HCT116 (cell line): ENCODE measurements at regions not wholly inside any gene's neighbourhood (a gene's known extent, or its start where the extent isn't known, plus 50 kb on each side); places are given as distances from the start of the nearest gene placed in this dataset.

Experiments used
- ATAC-seq: fragments of 200-7000 bp; cut with Tn5 transposase; 2 replicates; pipeline ENCODE4 v1.9.1; 2020; ENCODE audit warnings: mild to moderate bottlenecking, moderate library complexity
- BruUV-seq: library from RNA; stranded (reverse); fragments of 400-500 nt; replicated peaks from 2 replicates; lab custom pipeline; 2021; lab: Mats Ljungman, UMichigan
- CTCF ChIA-PET: fragments of 300-600 bp; sonication (Branson Sonifier 250); formaldehyde crosslinking; loops from one replicate; lab custom pipeline; 2021; ENCODE audit warnings: antibody characterized with exemption; lab: Charles Lee
- POLR2A ChIA-PET: fragments of 300-600, 350-600 bp; sonication (Branson Sonifier 250); formaldehyde crosslinking; loops from one replicate; lab custom pipeline; 2021; ENCODE audit warnings: antibody characterized with exemption; lab: Charles Lee
- RAD21 ChIA-PET, 2 experiments: fragments of 300-600 bp; sonication (Branson Sonifier 250); formaldehyde crosslinking; loops; one replicate each; lab custom pipeline; 2023; ENCODE audit warnings: low total read pairs in 2 of 2; ENCODE audit not compliant: uncharacterized antibody in 2 of 2, unreplicated experiment in 2 of 2, low non-redundant PET in 1 of 2; lab: Charles Lee
- DNase-seq: peaks from one replicate; pipeline ENCODE4 v3.0.0-alpha.2; 2010; ENCODE audit warnings: low read depth, low spot score
- H2AFZ ChIP-seq: fragments of 200-600 bp; shearing (Covaris generic), sonication (generic); 2 replicates; pipeline ENCODE4 v1.6.1; 2017; ENCODE audit warnings: low read depth, mixed run types, mixed read lengths, antibody characterized with exemption, low read length; ENCODE audit not compliant: poor library complexity, severe bottlenecking
- H3K27ac ChIP-seq: 2 replicates; pipeline ENCODE4 v1.5.1; 2012; ENCODE audit warnings: low read depth, low read length
- H3K27me3 ChIP-seq: fragments of 200-600 bp; sonication (generic); 2 replicates; pipeline ENCODE4 v1.6.1; 2016; ENCODE audit warnings: mixed run types, low read length, mixed read lengths; ENCODE audit not compliant: insufficient read depth
- H3K36me3 ChIP-seq, 2 experiments: fragments of 200-500 bp in 1 of 2; fragments of 200-600 bp in 1 of 2; sonication (Bioruptor generic) in 1 of 2; sonication (generic) in 1 of 2; 2 replicates each; pipeline versions ENCODE4 v1.5.1 to v1.6.1; 2014 to 2016; ENCODE audit warnings: low read length in 2 of 2, inconsistent platforms in 1 of 2, mixed read lengths in 1 of 2, mixed run types in 1 of 2; ENCODE audit not compliant: insufficient read depth in 2 of 2, control insufficient read depth in 1 of 2
- H3K4me1 ChIP-seq, 2 experiments: fragments of 200-600 bp in 1 of 2; sonication (generic) in 1 of 2; 2 replicates each; pipeline versions ENCODE4 v1.5.1 to v1.6.1; 2012 to 2017; ENCODE audit warnings: low read length in 2 of 2, inconsistent platforms in 1 of 2, mild to moderate bottlenecking in 1 of 2, mixed read lengths in 1 of 2, mixed run types in 1 of 2, moderate library complexity in 1 of 2; ENCODE audit not compliant: insufficient read depth in 2 of 2, control insufficient read depth in 1 of 2
- H3K4me2 ChIP-seq: fragments of 200-600 bp; sonication (generic); 2 replicates; pipeline ENCODE4 v1.6.1; 2017; ENCODE audit warnings: mixed run types, low read length, mixed read lengths
- H3K4me3 ChIP-seq, 2 experiments: fragments of 200-600 bp in 1 of 2; sonication (generic) in 1 of 2; replicated peaks in 1 of 2; 2 replicates each; pipeline ENCODE4 v1.5.1; 2011 to 2016; ENCODE audit warnings: low read length in 2 of 2, control low read depth in 1 of 2, low read depth in 1 of 2, mild to moderate bottlenecking in 1 of 2, mixed read lengths in 1 of 2, mixed run types in 1 of 2
- H3K79me2 ChIP-seq: fragments of 200-600 bp; sonication (generic); 2 replicates; pipeline ENCODE4 v1.6.1; 2017; ENCODE audit warnings: mild to moderate bottlenecking, mixed run types, low read length, moderate library complexity, mixed read lengths; ENCODE audit not compliant: insufficient read depth
- H3K9ac ChIP-seq: fragments of 200-600 bp; sonication (generic); 2 replicates; pipeline ENCODE4 v1.6.1; 2016; ENCODE audit warnings: low read length, mixed read lengths
- H3K9me2 ChIP-seq: fragments of 200-600 bp; sonication (generic), shearing (Covaris generic); 2 replicates; pipeline ENCODE4 v1.6.1; 2017; ENCODE audit warnings: mixed run types, mild to moderate bottlenecking, moderate library complexity; ENCODE audit not compliant: insufficient read depth
- H3K9me3 ChIP-seq, 2 experiments: fragments of 200-500 bp in 1 of 2; fragments of 200-600 bp in 1 of 2; sonication (Bioruptor generic) in 1 of 2; sonication (generic) in 1 of 2; 2 replicates each; pipeline ENCODE4 v1.6.1; 2014 to 2017; ENCODE audit warnings: low read length in 2 of 2, mixed read lengths in 2 of 2, inconsistent platforms in 1 of 2, low read depth in 1 of 2, mild to moderate bottlenecking in 1 of 2, mixed run types in 1 of 2, moderate library complexity in 1 of 2; ENCODE audit not compliant: control insufficient read depth in 1 of 2, insufficient read depth in 1 of 2
- H4K20me1 ChIP-seq: fragments of 200-600 bp; sonication (generic), shearing (Covaris generic); 2 replicates; pipeline ENCODE4 v1.6.1; 2017; ENCODE audit warnings: mixed run types, mild to moderate bottlenecking, moderate library complexity; ENCODE audit not compliant: insufficient read depth
- ATF3 ChIP-seq: IDR thresholded peaks from 2 replicates; pipeline ENCODE4 v1.6.1; 2012
- CBX3 ChIP-seq: IDR thresholded peaks from 2 replicates; pipeline ENCODE4 v1.6.1; 2012; ENCODE audit warnings: low read depth
- CEBPB ChIP-seq: IDR thresholded peaks from 2 replicates; pipeline ENCODE4 v1.6.1; 2012; ENCODE audit warnings: low read depth
- CTCF ChIP-seq, 3 experiments: fragments of 200-600 bp in 1 of 3; sonication (generic) in 1 of 3; IDR thresholded peaks in 2 of 3; conservative IDR thresholded peaks in 1 of 3; 2 replicates each; pipeline ENCODE4 v1.5.1; 2012 to 2017; ENCODE audit warnings: low read depth in 2 of 3, low read length in 2 of 3, antibody characterized with exemption in 1 of 3, borderline replicate concordance in 1 of 3, control low read depth in 1 of 3, mild to moderate bottlenecking in 1 of 3, mixed read lengths in 1 of 3, mixed run types in 1 of 3, moderate library complexity in 1 of 3; ENCODE audit not compliant: insufficient read depth in 1 of 3
- ELF1 ChIP-seq: IDR thresholded peaks from 2 replicates; pipeline ENCODE4 v1.6.1; 2012; ENCODE audit warnings: low read depth, borderline replicate concordance
- EZH2phosphoT487 ChIP-seq: fragments of 200-600 bp; IDR thresholded peaks from 2 replicates; pipeline ENCODE4 v1.6.1; 2018; ENCODE audit warnings: antibody characterized with exemption, borderline replicate concordance
- JUND ChIP-seq: IDR thresholded peaks from 2 replicates; pipeline ENCODE4 v1.6.1; 2012
- POLR2A ChIP-seq: IDR thresholded peaks from 2 replicates; pipeline ENCODE4 v1.7.0; 2011; ENCODE audit warnings: borderline replicate concordance; ENCODE audit not compliant: insufficient read depth, insufficient read length; ENCODE audit errors: extremely low read depth
- POLR2AphosphoS5 ChIP-seq: IDR thresholded peaks from 2 replicates; pipeline ENCODE4 v1.6.1; 2011; ENCODE audit warnings: mild to moderate bottlenecking, low read depth, low read length, moderate library complexity
- RAD21 ChIP-seq: IDR thresholded peaks from 2 replicates; pipeline ENCODE4 v1.6.1; 2012; ENCODE audit warnings: low read depth, mild to moderate bottlenecking
- REST ChIP-seq: IDR thresholded peaks from 2 replicates; pipeline ENCODE4 v1.6.1; 2012; ENCODE audit warnings: low read depth
- SIN3A ChIP-seq: IDR thresholded peaks from 2 replicates; pipeline ENCODE4 v1.6.1; 2012; ENCODE audit warnings: low read depth
- SP1 ChIP-seq: IDR thresholded peaks from 2 replicates; pipeline ENCODE4 v1.6.1; 2012; ENCODE audit warnings: low read depth
- TCF7L2 ChIP-seq: IDR thresholded peaks from 2 replicates; pipeline ENCODE4 v1.7.0; 2011; ENCODE audit warnings: borderline replicate concordance, inconsistent platforms; ENCODE audit not compliant: insufficient read depth, insufficient read length; ENCODE audit errors: extremely low read depth
- YY1 ChIP-seq: IDR thresholded peaks from 2 replicates; pipeline ENCODE4 v1.6.1; 2011; ENCODE audit warnings: low read length, low read depth, moderate library complexity, mild to moderate bottlenecking; ENCODE audit not compliant: insufficient replicate concordance; ENCODE audit errors: extremely low read depth
- ZFX ChIP-seq: fragments of 450-650 bp; IDR thresholded peaks from 2 replicates; pipeline ENCODE4 v1.6.1; 2017
- ZNF274 ChIP-seq: fragments of 200-500 bp; sonication (Bioruptor generic); IDR thresholded peaks from 2 replicates; pipeline ENCODE4 v1.6.1; 2014; ENCODE audit warnings: mild to moderate bottlenecking, low read depth, low read length, inconsistent platforms
- intact Hi-C: fragments of 100-400 bp; cut with micrococcal nuclease; formaldehyde crosslinking; loops from 2 replicates; pipeline ENCODE4 v1.10.0; 2022

- no peak overlapping the region for H3K27ac ChIP-seq
- no peak for DNase-seq
- H3K4me1 ChIP-seq: no peaks in the 10 kb centered on the region
- BruUV-seq: no TSS peak
- H3K9me2 ChIP-seq: no peaks in the 10 kb centered on the region
- no peaks in the 10 kb centered on the region for H3K27me3 ChIP-seq
- no peak overlapping the region for H3K4me2 ChIP-seq
- no peak overlapping the region for H3K9ac ChIP-seq
- H4K20me1 ChIP-seq: no peaks in the 10 kb centered on the region
- ChIA-PET CTCF (no interaction called here), POLR2A (no interaction called here), RAD21 (no interaction called here)
- no peaks in the 10 kb centered on the region for H3K79me2 ChIP-seq
- intact Hi-C loops: no loop called here
- no peak overlapping the region for H2AFZ ChIP-seq
- no peak overlapping the region for H3K4me3 ChIP-seq
- H3K9me3 ChIP-seq: no peaks in the 10 kb centered on the region
- no peaks in the 10 kb centered on the region for H3K36me3 ChIP-seq
- TF ChIP-seq CEBPB (no peak), JUND (no peak), CBX3 (no peak), POLR2A (no peak), ZNF274 (no peak), ELF1 (no peak), CTCF (IDR thresholded peaks at IDR 0.05 in 2 of 3, conservative IDR thresholded peaks at IDR 0.05 in 1 of 3; ENCODE audit: borderline replicate concordance in 1 of 3, insufficient read depth in 1 of 3, low read depth in 2 of 3, low read length in 2 of 3) (no peak)
- ATAC-seq: no peak
Measured at GRCh38 chr15:39381517-39381916, 199.4 kb upstream of the THBS1 start.

GRCh38 chr15:39388118-39388517 is 192.8 kb upstream of the THBS1 start:
- ChIA-PET CTCF (no interaction called here), RAD21 (no interaction called here), POLR2A (no interaction called here)
- Histone ChIP-seq H3K27ac (no peak overlapping the region), H3K79me2 (no peaks in the 10 kb centered on the region), H3K36me3 (no peaks in the 10 kb centered on the region), H3K4me2 (no peak overlapping the region), H3K9me3 (no peaks in the 10 kb centered on the region), H3K4me1 (no peaks in the 10 kb centered on the region), H3K27me3 (no peaks in the 10 kb centered on the region), H3K9ac (no peak overlapping the region), H2AFZ (no peak overlapping the region), H3K4me3 (no peak overlapping the region), H3K9me2 (no peaks in the 10 kb centered on the region), H4K20me1 (no peaks in the 10 kb centered on the region)
- no TSS peak for BruUV-seq
- DNase-seq: no peak
- intact Hi-C loops: no loop called here
- no peak for ATAC-seq
- TF ChIP-seq POLR2AphosphoS5 (no peak), ZFX (no peak), TCF7L2 (no peak), YY1 (no peak), SP1 (no peak), RAD21 (no peak), CEBPB (no peak), ELF1 (no peak), SIN3A (no peak), EZH2phosphoT487 (no peak), ATF3 (no peak), REST (no peak), ZNF274 (no peak)
